ENCODE measurements at regions not wholly inside any gene's neighbourhood (a gene's known extent, or its start where the extent isn't known, plus 50 kb on each side); places are given as distances from the start of the nearest gene placed in this dataset.

GRCh38 chr3:18075799-18076198 is 333.4 kb upstream of the TBC1D5 start:
- no peak for DNase-seq

GRCh38 chr3:18071833-18072232 is 329.4 kb upstream of the TBC1D5 start:
- DNase-seq = no peak

GRCh38 chr3:18070944-18071343 is 328.5 kb upstream of the TBC1D5 start:
- DNase-seq = no peak

- no peak for DNase-seq
Measured at GRCh38 chr3:18070231-18070630, 327.8 kb upstream of the TBC1D5 start.

- no peak for DNase-seq
Measured at GRCh38 chr3:18069568-18069967, 327.1 kb upstream of the TBC1D5 start.

- no peak for DNase-seq
Measured at GRCh38 chr3:18066899-18067582, 324.6 kb upstream of the TBC1D5 start.

DNA sequence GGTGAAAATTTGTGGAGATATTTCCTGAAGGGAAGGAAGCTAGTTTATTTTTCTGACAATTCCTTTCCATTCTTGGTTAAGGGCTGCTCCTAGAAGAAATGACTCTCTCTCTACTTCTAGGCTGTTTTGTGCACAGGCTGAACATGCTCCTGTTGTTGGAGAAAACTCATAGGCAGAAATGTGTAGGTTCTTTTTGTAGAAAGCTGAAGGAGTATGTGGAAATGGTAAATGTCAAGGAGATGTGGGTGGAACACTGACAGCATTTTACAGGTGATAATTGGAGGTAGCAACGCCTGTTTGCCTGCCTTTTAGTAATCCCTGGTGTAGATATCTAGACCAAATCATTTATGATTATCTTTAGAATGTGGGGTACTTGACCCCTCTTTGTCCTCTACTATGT is 322.2 kb upstream of the TBC1D5 start:
- no peak for DNase-seq

DNA sequence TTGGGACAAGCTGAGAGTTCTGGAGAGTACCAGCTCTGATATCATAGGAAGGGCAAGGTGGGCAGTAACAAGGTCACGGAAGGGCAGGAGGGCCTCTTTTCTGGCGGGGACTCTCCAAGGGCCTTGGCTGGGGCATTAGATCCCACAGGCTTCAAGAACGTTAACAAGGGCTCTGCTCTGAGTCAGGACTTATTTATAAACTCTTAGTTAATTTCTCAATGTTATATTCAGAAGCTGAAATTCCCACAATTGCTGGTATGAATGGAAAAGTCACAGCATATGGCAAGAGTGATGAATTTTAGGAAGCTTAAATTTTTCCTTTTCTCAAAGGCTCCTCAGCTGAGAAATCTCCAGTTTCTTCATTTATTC is 320.2 kb upstream of the TBC1D5 start:
- no peak for DNase-seq

GRCh38 chr3:18061737-18062656 is 319.6 kb upstream of the TBC1D5 start:
- DNase-seq = no peak

DNA sequence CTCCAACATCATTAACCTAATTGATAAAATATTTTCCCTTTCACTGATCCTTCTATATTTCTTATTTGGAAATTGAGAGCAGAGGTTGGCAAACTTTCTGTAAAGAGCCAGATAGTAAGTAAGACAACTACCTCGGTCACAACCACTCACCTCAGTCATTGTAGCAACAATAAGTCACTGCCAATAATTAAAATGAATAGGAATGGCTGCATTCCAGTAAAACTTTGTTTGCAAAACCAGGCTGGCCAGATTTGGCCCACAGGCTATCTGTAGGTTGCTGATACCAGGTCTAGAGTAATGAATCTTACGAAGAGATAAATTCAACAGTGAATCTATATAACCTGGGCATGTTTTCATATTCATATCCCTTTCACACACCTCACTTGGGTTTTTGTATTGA is 316.2 kb upstream of the TBC1D5 start:
- DNase-seq = no peak

DNA sequence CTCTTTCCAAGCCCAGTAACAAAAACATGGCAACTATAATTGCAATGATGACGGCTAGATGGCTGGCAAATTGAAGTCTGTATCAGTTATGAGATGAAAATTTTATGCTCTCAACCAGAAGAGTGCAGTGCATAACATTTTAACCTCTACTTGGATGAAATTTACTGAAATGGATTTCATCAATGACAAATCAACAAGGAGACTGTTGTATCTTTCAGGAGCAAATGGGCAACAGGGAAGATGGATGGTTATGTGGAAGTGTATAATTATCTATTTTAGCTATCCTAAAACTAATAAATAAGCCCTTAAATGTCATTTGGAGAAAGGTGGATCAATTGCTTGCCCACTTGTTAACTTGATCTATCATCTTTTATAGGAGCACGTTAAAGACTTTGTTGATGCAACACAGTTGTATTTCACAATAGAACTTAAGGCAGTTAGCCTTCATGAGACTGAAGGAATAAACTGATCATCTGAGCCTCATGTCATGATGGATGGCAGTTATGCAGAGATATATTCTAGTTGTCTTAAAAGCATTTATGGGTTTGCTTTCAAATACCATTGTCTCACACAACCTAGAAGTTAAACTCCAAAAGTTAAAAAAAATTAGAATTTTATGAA is 315.1 kb upstream of the TBC1D5 start:
- DNase-seq = no peak

GRCh38 chr3:18054625-18055024 is 312.2 kb upstream of the TBC1D5 start:
- no peak for DNase-seq

- DNase-seq = no peak
Measured at GRCh38 chr3:18051306-18051705, 308.9 kb upstream of the TBC1D5 start.

- no peak for DNase-seq
Measured at GRCh38 chr3:18049096-18049495, 306.7 kb upstream of the TBC1D5 start.

DNA sequence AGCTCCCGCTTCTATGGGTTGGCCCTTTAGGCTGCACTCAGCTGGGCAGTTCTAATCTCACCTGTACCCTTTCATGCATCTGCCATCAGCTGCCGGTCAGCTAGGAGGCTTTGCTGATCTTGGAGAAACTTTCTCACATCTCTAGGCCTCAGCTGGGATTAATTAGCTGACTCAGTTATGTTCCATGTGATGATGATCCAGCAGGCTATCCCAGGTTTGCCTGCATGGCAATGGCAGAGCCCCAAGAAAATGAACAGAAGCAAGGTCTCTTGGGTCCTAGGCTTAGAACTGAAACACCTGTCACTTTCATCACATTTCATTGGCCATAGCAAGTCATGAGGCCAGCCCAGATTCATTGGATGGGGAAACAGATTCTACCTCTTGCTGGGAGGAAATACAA is 304.6 kb upstream of the TBC1D5 start:
- DNase-seq = no peak

GRCh38 chr3:18046131-18046915 is 303.9 kb upstream of the TBC1D5 start:
- no peak for DNase-seq

- DNase-seq = peak; percentile 2
Measured at GRCh38 chr3:18044971-18045880, 302.8 kb upstream of the TBC1D5 start.

DNA sequence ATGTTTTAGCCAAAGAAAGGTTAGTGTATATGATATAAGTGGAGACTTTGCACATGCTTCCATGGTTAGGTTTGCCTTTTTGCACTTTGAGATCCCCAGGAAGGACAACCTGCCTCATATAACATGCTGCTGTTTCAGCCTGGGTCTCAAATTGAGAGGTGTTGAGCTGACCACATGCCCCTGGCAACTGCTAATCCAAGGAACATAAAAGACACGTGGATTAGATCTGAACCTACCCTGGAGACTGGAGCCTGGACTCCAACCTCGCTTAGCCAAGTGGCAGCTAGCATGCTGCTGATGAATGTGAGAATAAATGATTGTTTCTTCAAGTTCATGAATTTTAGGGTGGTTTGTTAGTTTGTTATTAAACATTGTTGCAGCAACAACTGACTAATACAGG is 301.8 kb upstream of the TBC1D5 start:
- DNase-seq = no peak

DNA sequence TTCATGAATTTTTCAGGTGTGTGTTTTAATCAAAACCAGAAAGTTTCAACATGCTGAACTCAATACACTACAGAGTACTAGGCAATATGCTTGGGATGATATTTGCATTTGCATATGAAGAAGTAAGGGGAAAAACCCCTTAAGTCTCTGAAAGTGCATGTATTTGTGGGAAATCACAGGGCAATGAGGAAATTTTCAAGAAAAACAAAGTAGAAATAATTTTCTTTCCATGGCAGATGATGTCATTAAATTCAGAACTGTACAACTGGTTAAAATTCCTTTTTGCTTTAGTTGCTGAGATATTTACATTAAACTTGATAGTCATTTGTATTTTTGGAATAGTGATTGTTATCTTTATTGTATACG is 294.0 kb upstream of the TBC1D5 start:
- DNase-seq = no peak

DNA sequence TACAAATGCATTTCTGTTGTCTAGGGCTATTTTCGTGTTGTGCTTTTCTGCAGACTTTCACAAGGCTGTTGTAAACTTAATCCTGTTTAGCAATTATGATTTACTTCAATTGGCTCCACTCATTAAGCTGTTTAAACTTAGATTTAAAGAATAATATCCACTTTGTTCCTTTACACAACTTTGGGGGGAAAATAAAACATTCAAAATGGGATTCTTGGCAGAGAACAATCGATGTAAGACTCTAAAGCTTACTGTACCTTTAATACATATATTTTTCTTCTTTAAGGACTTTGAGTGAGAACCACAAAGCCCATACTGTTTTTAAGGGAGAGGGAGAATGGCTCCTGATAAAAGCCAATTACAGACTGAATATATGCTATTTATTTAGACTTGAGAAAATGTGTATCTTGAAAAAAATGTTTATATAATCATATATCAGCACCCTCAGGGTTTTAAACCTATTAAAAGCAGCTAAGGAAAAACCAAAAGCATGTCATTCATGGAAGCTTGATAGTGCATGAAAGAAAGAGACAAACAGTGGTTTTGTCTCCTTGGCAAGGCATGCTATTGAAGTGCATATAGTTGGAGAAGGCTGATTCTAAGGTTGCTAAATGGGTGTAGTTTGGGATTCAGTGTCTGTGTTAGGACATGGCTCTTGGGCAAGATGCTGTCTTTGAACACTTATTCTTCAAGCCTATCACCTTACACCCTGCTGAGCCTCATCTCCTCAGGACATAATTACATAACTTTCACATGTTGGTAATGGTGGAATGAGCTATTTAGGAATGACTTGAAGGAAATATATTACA is 293.4 kb upstream of the TBC1D5 start:
- DNase-seq = no peak

DNA sequence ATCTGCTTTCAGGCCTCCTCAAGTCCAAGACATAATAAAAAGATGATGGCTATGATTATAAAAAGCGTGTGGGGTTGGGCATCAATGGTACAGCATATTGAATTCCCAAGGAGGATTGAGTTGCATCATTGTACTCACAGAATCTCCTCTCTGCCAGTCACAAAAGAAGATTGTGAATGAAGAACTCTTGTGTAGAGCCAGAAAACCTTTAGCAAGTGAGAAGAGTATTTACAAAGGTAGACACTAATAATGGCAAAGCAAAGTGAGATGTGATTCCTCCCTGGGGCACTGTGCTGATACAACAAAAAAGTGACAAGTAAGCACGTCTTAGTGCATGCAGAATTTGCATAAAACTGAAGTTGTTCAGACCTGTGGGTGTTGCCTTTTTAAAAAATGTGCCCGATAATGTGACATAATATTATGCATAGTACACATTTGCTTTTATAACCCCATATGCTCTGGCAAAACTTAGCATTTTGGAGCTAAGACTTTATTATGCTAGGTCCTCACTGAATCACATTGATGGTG is 291.2 kb upstream of the TBC1D5 start:
- DNase-seq = no peak
